ENCODE measurements at regions not wholly inside any gene's neighbourhood (a gene's known extent, or its start where the extent isn't known, plus 50 kb on each side); places are given as distances from the start of the nearest gene placed in this dataset.
"Not testable (repeated sequence)": the region's sequence is repeated elsewhere in the genome, so short reads cannot be mapped to it uniquely, and the experiment has no call there.

- DNase-seq (ENCODE audit: low read depth in 2 of 2): no peak
Observed at GRCh38 chr3:26068890-26069289, 279.0 kb downstream of the OXSM start.

DNA sequence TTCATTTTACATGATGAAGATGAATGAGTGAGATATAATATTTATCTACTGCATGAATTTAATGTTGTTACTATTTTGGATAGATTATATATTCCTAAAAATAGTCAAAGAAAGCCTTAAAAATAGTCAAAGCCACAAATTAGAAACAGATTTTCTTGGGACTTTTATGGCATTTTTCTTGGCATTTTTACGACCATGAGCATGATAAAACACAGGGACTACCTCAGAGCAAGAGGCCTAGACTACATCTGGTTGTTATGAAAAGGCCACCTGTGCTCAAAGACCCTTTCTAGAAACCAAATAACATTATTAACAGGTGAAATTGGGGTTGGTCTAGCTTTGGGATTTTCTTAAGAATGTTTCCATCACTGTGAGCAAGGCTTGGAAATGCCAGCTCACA is 281.0 kb downstream of the OXSM start:
- DNase-seq (ENCODE audit: low read depth in 2 of 2): no peak

DNA sequence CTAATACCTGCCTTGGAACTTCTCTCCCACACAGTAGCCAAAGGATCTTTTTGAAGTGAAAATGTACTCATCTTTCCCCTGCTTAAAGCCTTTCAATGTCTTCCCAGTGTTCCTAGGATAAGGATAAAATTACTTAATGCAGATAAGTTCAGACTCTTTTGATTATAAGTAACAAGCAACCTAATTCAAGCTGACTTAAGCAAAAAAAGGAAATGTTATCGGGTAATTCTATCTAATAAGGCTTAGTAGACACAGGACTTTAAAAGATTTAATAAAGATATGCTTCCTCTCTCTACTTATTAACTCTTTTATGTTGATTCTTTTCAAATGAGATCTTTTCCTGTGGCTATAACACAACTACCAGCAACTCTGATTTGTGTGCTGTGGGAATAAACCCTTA is 284.2 kb downstream of the OXSM start:
- no peak for DNase-seq (ENCODE audit: low read depth in 2 of 2)

- DNase-seq (ENCODE audit: low read depth in 2 of 2): no peak
Observed at GRCh38 chr3:26078539-26078938, 288.6 kb downstream of the OXSM start.

DNA sequence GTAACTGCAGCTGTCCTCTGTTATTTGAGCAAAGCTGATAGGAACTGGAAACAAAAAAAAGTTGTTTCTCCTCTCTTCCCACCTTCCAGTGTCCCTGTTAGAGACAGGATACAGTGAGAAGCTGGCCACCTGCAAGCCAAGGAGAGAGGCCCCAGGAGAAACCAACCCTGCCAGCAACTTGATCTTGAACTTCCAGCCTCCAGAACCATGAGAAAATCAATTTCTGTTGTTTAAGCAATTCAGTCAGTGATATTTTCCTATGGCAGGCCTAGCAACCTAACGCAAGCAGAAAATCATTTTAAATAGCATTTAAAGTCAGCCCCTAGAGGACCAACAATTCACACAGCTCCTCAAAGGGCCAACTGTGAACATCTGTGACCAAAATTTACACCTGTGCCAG is 291.3 kb downstream of the OXSM start:
- DNase-seq (ENCODE audit: low read depth in 2 of 2): no peak

GRCh38 chr3:26081806-26082205 is 291.9 kb downstream of the OXSM start:
- no peak for DNase-seq (ENCODE audit: low read depth in 2 of 2)

GRCh38 chr3:26082911-26083310 is 293.0 kb downstream of the OXSM start:
- DNase-seq (ENCODE audit: low read depth in 2 of 2): no peak

- no peak for DNase-seq (ENCODE audit: low read depth in 2 of 2)
Observed at GRCh38 chr3:26084629-26085028, 294.7 kb downstream of the OXSM start.

- no peak for DNase-seq (ENCODE audit: low read depth in 2 of 2)
Observed at GRCh38 chr3:26087751-26088150, 297.9 kb downstream of the OXSM start.

DNA sequence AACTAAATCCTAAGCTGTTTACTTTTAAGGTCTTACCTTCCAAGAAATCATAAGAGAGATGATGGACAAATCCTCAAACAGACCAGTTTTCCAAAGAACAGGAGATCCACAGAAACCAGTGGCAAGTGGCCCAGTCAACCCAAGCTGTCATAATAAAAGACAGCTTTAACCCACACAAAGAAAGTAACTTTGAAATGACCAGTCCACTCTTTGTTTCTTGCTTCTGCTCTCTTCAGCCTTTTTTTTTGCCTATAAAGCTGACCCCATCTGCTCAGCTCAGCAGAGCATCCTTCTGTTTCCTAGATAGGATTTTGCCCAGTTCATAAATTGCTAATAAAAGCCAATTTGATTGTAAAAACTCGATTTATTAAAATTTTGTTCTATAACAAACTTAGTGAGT is 299.4 kb downstream of the OXSM start:
- no peak for DNase-seq (ENCODE audit: low read depth in 2 of 2)

- no peak for DNase-seq (ENCODE audit: low read depth in 2 of 2)
Observed at GRCh38 chr3:26090589-26090988, 300.7 kb downstream of the OXSM start.

- no peak for DNase-seq (ENCODE audit: low read depth in 2 of 2)
Observed at GRCh38 chr3:26091096-26091495, 301.2 kb downstream of the OXSM start.

GRCh38 chr3:26091626-26092025 is 301.7 kb downstream of the OXSM start:
- no peak for DNase-seq (ENCODE audit: low read depth in 2 of 2)

- not testable (repeated sequence) for DNase-seq (ENCODE audit: low read depth in 2 of 2)
Observed at GRCh38 chr3:26097111-26097510, 307.2 kb downstream of the OXSM start.

GRCh38 chr3:26099692-26100091 is 309.8 kb downstream of the OXSM start:
- no peak for DNase-seq (ENCODE audit: low read depth in 2 of 2)

DNA sequence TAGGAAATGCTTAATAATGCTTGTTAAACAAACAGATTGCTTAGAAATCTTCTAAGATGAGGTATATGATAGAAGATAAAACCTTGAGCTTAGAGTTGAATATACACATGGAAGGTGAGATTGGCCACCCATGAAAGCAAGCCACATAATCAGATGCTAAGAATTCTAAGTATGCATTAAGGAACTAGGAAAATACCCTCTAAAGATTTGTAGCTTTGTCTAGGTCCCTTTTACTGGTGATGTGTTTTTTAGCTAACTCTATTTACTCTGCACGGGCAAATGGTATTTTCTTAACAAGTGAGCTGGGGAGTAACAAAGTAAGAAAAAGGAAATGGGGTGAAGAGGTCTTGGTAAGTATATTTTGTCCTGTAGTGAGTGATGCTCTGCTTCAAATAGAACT is 310.3 kb downstream of the OXSM start:
- no peak for DNase-seq (ENCODE audit: low read depth in 2 of 2)

- DNase-seq (ENCODE audit: low read depth in 2 of 2): no peak
Observed at GRCh38 chr3:26102376-26102775, 312.5 kb downstream of the OXSM start.

DNA sequence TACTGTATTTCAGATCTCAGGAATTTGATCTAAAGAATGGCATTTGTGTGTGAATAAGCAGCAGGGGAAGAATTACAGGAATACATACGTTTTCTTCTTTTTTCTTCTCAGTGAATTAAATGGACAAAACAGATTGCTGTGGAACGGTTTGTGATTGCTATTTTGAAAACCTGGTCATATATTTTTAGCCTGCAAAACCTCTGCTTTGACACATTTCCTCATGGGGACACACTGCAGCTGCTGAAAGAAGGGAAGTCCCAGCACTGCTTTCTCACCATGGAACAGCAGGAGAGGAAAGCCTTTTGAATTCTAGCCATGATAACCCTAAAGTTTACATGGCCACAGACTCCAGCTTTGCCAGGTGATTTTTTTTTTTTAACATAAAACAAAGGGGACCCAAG is 315.0 kb downstream of the OXSM start:
- DNase-seq (ENCODE audit: low read depth in 2 of 2): no peak

DNA sequence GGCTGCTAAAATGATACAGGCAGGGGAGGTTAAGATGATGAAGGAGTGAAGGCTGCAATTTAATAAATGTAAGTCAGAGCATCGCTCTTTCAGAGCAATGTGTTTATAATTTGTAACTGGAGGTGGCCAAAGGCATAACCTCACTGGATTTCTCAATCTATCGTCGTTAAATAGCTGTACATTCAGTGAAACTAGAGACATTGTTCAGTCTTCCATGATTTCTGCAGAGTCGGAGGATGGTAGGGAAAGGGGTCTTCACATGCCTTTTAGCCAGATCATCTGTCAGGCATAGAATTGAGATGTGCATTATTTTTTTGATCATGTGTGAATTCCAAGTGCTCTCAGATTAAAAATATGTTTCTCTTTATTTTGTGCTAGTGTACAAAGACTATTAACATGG is 315.4 kb downstream of the OXSM start:
- no peak for DNase-seq (ENCODE audit: low read depth in 2 of 2)

GRCh38 chr3:26106228-26106627 is 316.3 kb downstream of the OXSM start:
- no peak for DNase-seq (ENCODE audit: low read depth in 2 of 2)

GRCh38 chr3:26108846-26109489 is 319.1 kb downstream of the OXSM start:
- DNase-seq (ENCODE audit: low read depth in 2 of 2): no peak

DNA sequence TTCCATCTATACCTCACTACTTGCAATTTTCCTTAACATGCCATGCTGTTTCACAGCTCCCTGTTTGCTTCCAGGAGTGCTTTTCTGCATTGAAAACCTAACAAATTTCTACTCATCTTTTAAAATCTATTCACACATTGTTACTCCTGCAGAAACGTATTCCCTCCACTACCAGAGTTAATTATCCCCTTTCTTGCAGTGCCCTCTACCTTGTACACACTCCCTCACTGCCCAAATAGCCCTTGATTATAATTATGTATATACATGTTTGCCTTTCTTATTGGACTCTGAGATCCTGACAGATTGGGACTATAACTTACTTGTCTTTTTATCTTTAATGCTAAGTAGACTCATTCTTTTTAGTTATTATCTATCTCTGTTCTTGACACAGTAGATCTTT is 325.0 kb downstream of the OXSM start:
- DNase-seq (ENCODE audit: low read depth in 2 of 2): no peak

DNA sequence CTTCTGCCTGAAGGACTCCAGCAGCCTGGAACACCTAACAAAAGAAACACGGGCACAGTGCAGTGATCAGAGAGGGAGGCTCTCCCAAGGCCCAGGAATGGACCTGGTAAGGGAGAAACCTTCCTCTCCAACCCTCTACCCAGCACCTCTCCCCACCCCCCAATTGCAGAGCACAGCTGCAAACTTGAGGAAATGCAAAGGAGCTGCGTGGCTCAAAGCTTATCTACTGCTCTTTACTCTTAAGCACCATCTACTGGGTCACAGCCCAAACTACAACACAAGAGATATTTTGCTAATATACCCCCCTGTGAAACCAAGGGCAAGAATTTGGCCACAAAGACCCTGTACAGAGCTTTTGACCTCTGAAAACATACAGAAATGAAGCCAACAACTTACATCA is 328.3 kb downstream of the OXSM start:
- DNase-seq (ENCODE audit: low read depth in 2 of 2): no peak

DNA sequence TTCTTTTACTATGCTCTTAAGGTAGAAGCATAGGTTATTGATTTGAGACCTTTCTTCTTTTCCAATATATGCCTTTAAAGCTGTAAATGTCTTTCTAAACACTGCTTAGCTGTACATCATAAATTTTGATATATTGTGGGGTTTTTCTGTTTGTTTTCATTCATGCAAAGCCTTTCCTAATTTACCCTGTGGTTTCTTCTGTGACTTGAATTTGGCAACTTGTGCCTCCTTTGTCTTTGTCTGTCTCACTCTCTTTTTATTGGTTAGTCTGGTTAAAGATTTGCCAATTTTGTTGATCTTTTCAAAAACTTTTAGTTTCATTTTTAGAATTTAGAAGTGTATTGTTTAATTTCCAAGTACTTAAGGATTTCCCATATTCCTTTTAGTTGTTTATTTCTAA is 343.1 kb downstream of the OXSM start:
- no peak for DNase-seq (ENCODE audit: low read depth in 2 of 2)

Data from stimulated activated CD4-positive, alpha-beta T cell treated with anti-CD3 and anti-CD28 coated beads, Interleukin-12 subunit alpha, Interleukin-12 subunit beta, amount 100 ng/mL, for 24 hours (primary cell).